HEK293 (cell line): ENCODE measurements at regions not wholly inside any gene's neighbourhood (a gene's known extent, or its start where the extent isn't known, plus 50 kb on each side); places are given as distances from the start of the nearest gene placed in this dataset.

Experiments
- CTCF ChIA-PET: fragments of 350-600 bp; formaldehyde crosslinking; extraction: SDS; loops from one replicate; lab custom pipeline; 2021; ENCODE audit warnings: antibody characterized with exemption; lab: Yijun Ruan, JAX
- POLR2A ChIA-PET: fragments of 300-600 bp; formaldehyde crosslinking; extraction: SDS; loops from one replicate; lab custom pipeline; 2020; ENCODE audit warnings: antibody characterized with exemption, inconsistent platforms; lab: Yijun Ruan, JAX
- H3K27ac ChIP-seq: fragments of 200-500 bp; sonication (Bioruptor generic); 2 replicates; pipeline ENCODE4 v1.5.1; 2014; ENCODE audit warnings: low read depth, low read length, control low read depth, inconsistent platforms; ENCODE audit errors: extremely low read depth
- H3K36me3 ChIP-seq, 2 experiments: fragments of 200-500 bp in 1 of 2; sonication (Bioruptor generic) in 1 of 2; 1 replicate in 1 of 2; 2 replicates in 1 of 2; pipeline ENCODE4 v1.5.1; 2014 to 2017; ENCODE audit warnings: inconsistent platforms in 2 of 2, low read length in 2 of 2; ENCODE audit not compliant: control insufficient read depth in 2 of 2, insufficient read depth in 1 of 2
- H3K4me1 ChIP-seq: fragments of 200-500 bp; sonication (Bioruptor generic); 2 replicates; pipeline ENCODE4 v1.5.1; 2014; ENCODE audit warnings: mild to moderate bottlenecking, low read length, inconsistent platforms; ENCODE audit not compliant: control insufficient read depth, insufficient read depth
- H3K4me3 ChIP-seq: 2 replicates; pipeline ENCODE4 v1.5.1; 2011; ENCODE audit warnings: low read depth, mild to moderate bottlenecking, control low read depth, low read length, moderate library complexity
- H3K9me3 ChIP-seq: fragments of 200-500 bp; sonication (Bioruptor generic); 2 replicates; pipeline ENCODE4 v1.5.1; 2014; ENCODE audit warnings: low read depth, low read length, inconsistent platforms; ENCODE audit not compliant: control insufficient read depth, insufficient read depth
- KLF16 ChIP-seq: fragments of 450-650 bp; formaldehyde crosslinking; IDR thresholded peaks from 2 replicates; pipeline ENCODE4 v1.5.1; 2017; ENCODE audit warnings: missing biosample characterization, missing genetic modification characterization
- ZBTB49 ChIP-seq: fragments of 450-650 bp; formaldehyde crosslinking; IDR thresholded peaks from 2 replicates; pipeline ENCODE4 v1.5.1; 2016; ENCODE audit warnings: missing biosample characterization, missing genetic modification characterization, low read depth
- ZNF114 ChIP-seq: fragments of 450-650 bp; formaldehyde crosslinking; IDR thresholded peaks from 2 replicates; pipeline ENCODE4 v1.5.0; 2017; ENCODE audit warnings: missing biosample characterization, missing genetic modification characterization
- ZNF140 ChIP-seq: fragments of 450-650 bp; formaldehyde crosslinking; IDR thresholded peaks from 2 replicates; pipeline ENCODE4 v1.5.1; 2016; ENCODE audit warnings: missing biosample characterization, missing genetic modification characterization
- ZNF16 ChIP-seq: fragments of 450-650 bp; formaldehyde crosslinking; IDR thresholded peaks from 2 replicates; pipeline ENCODE4 v1.5.1; 2016; ENCODE audit warnings: low read depth, missing biosample characterization, missing genetic modification characterization
- ZNF239 ChIP-seq: fragments of 450-650 bp; formaldehyde crosslinking; IDR thresholded peaks from 2 replicates; pipeline ENCODE4 v1.5.1; 2016; ENCODE audit warnings: missing biosample characterization, missing genetic modification characterization
- ZNF274 ChIP-seq, 2 experiments: fragments of 200-500 bp in 1 of 2; fragments of 450-650 bp in 1 of 2; sonication (Bioruptor generic) in 1 of 2; formaldehyde crosslinking in 1 of 2; IDR thresholded peaks; 2 replicates each; pipeline versions ENCODE4 v1.5.1 to v1.6.1; 2014 to 2016; ENCODE audit warnings: borderline replicate concordance in 1 of 2, inconsistent platforms in 1 of 2, low read length in 1 of 2, missing biosample characterization in 1 of 2, missing genetic modification characterization in 1 of 2
- ZNF280D ChIP-seq: fragments of 450-650 bp; formaldehyde crosslinking; IDR thresholded peaks from 2 replicates; pipeline ENCODE4 v1.5.1; 2016; ENCODE audit warnings: missing biosample characterization, missing genetic modification characterization
- ZNF521 ChIP-seq: fragments of 450-650 bp; formaldehyde crosslinking; IDR thresholded peaks from 2 replicates; pipeline ENCODE4 v1.5.1; 2017; ENCODE audit warnings: missing biosample characterization, mild to moderate bottlenecking, missing genetic modification characterization
- ZNF530 ChIP-seq: fragments of 450-650 bp; formaldehyde crosslinking; IDR thresholded peaks from 2 replicates; pipeline ENCODE4 v1.5.1; 2016; ENCODE audit warnings: low read depth, missing biosample characterization, missing genetic modification characterization
- ZNF639 ChIP-seq: fragments of 450-650 bp; formaldehyde crosslinking; IDR thresholded peaks from 2 replicates; pipeline ENCODE4 v1.5.1; 2016; ENCODE audit warnings: missing biosample characterization, missing genetic modification characterization
- ZNF692 ChIP-seq: fragments of 450-650 bp; formaldehyde crosslinking; IDR thresholded peaks from 2 replicates; pipeline ENCODE4 v1.5.1; 2016; ENCODE audit warnings: missing biosample characterization, missing genetic modification characterization

- Histone ChIP-seq H3K4me1 (no peaks in the 10 kb centered on the region), H3K4me3 (no peak overlapping the region), H3K36me3 (no peaks in the 10 kb centered on the region), H3K27ac (no peak overlapping the region), H3K9me3 (no peaks in the 10 kb centered on the region)
- POLR2A ChIA-PET = no interaction called here
- CTCF ChIA-PET = interaction anchor here (0.7 kb wide), 1 partner anchor 105 kb away, joined by 4 read pairs; no protein-coding TSS in a partner anchor
- TF ChIP-seq ZNF16 (tag by site-specific recombination) = no peak
- TF ChIP-seq ZNF280D = no peak
- no peak for TF ChIP-seq ZNF530
- TF ChIP-seq KLF16 (tag by site-specific recombination) = no peak
- no peak for TF ChIP-seq ZNF239 (tag by site-specific recombination)
- TF ChIP-seq ZNF114 (tag by site-specific recombination) = no peak
- no peak for TF ChIP-seq ZNF521
- TF ChIP-seq ZNF639 = no peak
- no peak for TF ChIP-seq ZNF274 (IDR thresholded peaks at IDR 0.05; ENCODE audit: low read length)
- no peak for TF ChIP-seq ZNF274 (tag by site-specific recombination; IDR thresholded peaks at IDR 0.05; ENCODE audit: borderline replicate concordance)
- no peak for TF ChIP-seq ZNF692
- TF ChIP-seq ZBTB49 (tag by site-specific recombination) = no peak
- TF ChIP-seq ZNF140 (tag by site-specific recombination) = no peak
Measured at GRCh38 chr19:5507065-5507909, 52.1 kb downstream of the ZNRF4 start.
